Kasumi-1 (cell line): ENCODE measurements at regions not wholly inside any gene's neighbourhood (a gene's known extent, or its start where the extent isn't known, plus 50 kb on each side); places are given as distances from the start of the nearest gene placed in this dataset.

Experiments used
- DNase-seq, 2 experiments: peaks; one replicate each; lab custom pipeline; 2025; lab: John Stamatoyannopoulos, UW

GRCh38 chr4:136395212-136395722 is 1137.0 kb downstream of the PCDH18 start:
- DNase-seq, result no peak

- no peak for DNase-seq
Measured at GRCh38 chr4:136392576-136392975, 1139.7 kb downstream of the PCDH18 start.

GRCh38 chr4:136390824-136391223 is 1141.5 kb downstream of the PCDH18 start:
- DNase-seq, result no peak

- DNase-seq, result no peak
Measured at GRCh38 chr4:136383082-136383481, 1149.2 kb downstream of the PCDH18 start.

- no peak for DNase-seq
Measured at GRCh38 chr4:136371231-136371630, 1161.1 kb downstream of the PCDH18 start.

- no peak for DNase-seq
Measured at GRCh38 chr4:136369073-136369472, 1163.2 kb downstream of the PCDH18 start.

GRCh38 chr4:136357556-136357955 is 1174.7 kb downstream of the PCDH18 start:
- DNase-seq, result no peak

- no peak for DNase-seq
Measured at GRCh38 chr4:136355970-136356369, 1176.3 kb downstream of the PCDH18 start.

GRCh38 chr4:136343340-136343739 is 1189.0 kb downstream of the PCDH18 start:
- no peak for DNase-seq

- no peak for DNase-seq
Measured at GRCh38 chr4:136342666-136343065, 1189.6 kb downstream of the PCDH18 start.

- no peak for DNase-seq
Measured at GRCh38 chr4:136337216-136337615, 1195.1 kb downstream of the PCDH18 start.

- DNase-seq, result no peak
Measured at GRCh38 chr4:136336479-136336878, 1195.8 kb downstream of the PCDH18 start.

- DNase-seq, result peak in 1 of 2 experiments; percentile 30
Measured at GRCh38 chr4:136329042-136329662, 1203.1 kb downstream of the PCDH18 start.

- no peak for DNase-seq
Measured at GRCh38 chr4:136328131-136328530, 1204.2 kb downstream of the PCDH18 start.

- no peak for DNase-seq
Measured at GRCh38 chr4:136320465-136320813, 1211.9 kb downstream of the PCDH18 start.

- DNase-seq, result no peak
Measured at GRCh38 chr4:136319789-136320464, 1212.4 kb downstream of the PCDH18 start.

GRCh38 chr4:136316961-136317360 is 1215.3 kb downstream of the PCDH18 start:
- DNase-seq, result no peak

GRCh38 chr4:136314686-136315085 is 1217.6 kb downstream of the PCDH18 start:
- no peak for DNase-seq

GRCh38 chr4:136311774-136312173 is 1220.5 kb downstream of the PCDH18 start:
- DNase-seq, result no peak

- no peak for DNase-seq
Measured at GRCh38 chr4:136307765-136308164, 1224.5 kb downstream of the PCDH18 start.

GRCh38 chr4:136306361-136306760 is 1225.9 kb downstream of the PCDH18 start:
- no peak for DNase-seq

GRCh38 chr4:136302566-136302965 is 1229.7 kb downstream of the PCDH18 start:
- no peak for DNase-seq

- no peak for DNase-seq
Measured at GRCh38 chr4:136301749-136302495, 1230.4 kb downstream of the PCDH18 start.
